Memory B cell (primary cell): ENCODE measurements at regions not wholly inside any gene's neighbourhood (a gene's known extent, or its start where the extent isn't known, plus 50 kb on each side); places are given as distances from the start of the nearest gene placed in this dataset.

Experiments used
- ATAC-seq: fragments of 150-1000 bp; cut with Tn5 transposase; 2 replicates; pipeline ENCODE4 v1.10.0; 2021; ENCODE audit warnings: low read depth, mild to moderate bottlenecking, moderate library complexity
- DNase-seq, 2 donors: peaks; one replicate each; pipeline ENCODE4 v3.0.0; 2022; ENCODE audit warnings: low spot score in 2 of 2
- H3K27ac Mint-ChIP-seq: one replicate; pipeline ENCODE4 v1.8.0; 2022; ENCODE audit warnings: mild to moderate bottlenecking, moderate library complexity, mixed read lengths
- H3K27me3 Mint-ChIP-seq: one replicate; pipeline ENCODE4 v1.8.0; 2022; ENCODE audit warnings: mixed read lengths
- H3K36me3 Mint-ChIP-seq: one replicate; pipeline ENCODE4 v1.8.0; 2022; ENCODE audit warnings: mild to moderate bottlenecking, mixed read lengths
- H3K4me1 Mint-ChIP-seq: one replicate; pipeline ENCODE4 v1.8.0; 2022; ENCODE audit warnings: mixed read lengths
- H3K4me3 Mint-ChIP-seq: one replicate; pipeline ENCODE4 v1.8.0; 2022; ENCODE audit warnings: mild to moderate bottlenecking, moderate library complexity, mixed read lengths
- H3K9me3 Mint-ChIP-seq: one replicate; pipeline ENCODE4 v1.8.0; 2022; ENCODE audit warnings: mixed read lengths

DNA sequence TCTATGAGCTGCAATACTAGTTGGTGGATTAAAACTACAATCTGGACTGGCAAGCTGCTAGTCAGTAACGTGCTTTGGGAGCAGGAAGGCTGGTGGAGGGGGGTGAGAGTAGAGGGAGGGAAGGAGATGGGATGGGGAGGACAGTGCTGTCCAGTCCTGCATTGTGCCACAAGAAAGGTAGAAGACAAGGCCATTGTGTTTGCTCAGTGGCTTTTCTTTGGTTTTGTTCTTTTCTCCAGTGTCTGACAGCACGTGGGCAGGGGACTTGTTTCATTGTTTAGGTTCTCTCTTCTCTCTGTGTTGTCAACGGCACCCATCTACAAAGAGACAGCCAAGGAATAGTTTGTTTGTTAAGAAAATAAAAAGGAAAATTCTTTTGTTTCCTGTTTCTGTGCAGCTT lies 362.8 kb upstream of the PLXNA2 start:
- no peaks in the 10 kb centered on the region for H3K36me3 Mint-ChIP-seq
- H3K4me3 Mint-ChIP-seq: no peak overlapping the region
- peaks cover 2% of the 10 kb centered on the region for H3K4me1 Mint-ChIP-seq
- DNase-seq (no peak), ATAC-seq (no peak)
- H3K9me3 Mint-ChIP-seq: no peaks in the 10 kb centered on the region
- no peak overlapping the region for H3K27ac Mint-ChIP-seq
- H3K27me3 Mint-ChIP-seq: peaks cover 6% of the 10 kb centered on the region

DNA sequence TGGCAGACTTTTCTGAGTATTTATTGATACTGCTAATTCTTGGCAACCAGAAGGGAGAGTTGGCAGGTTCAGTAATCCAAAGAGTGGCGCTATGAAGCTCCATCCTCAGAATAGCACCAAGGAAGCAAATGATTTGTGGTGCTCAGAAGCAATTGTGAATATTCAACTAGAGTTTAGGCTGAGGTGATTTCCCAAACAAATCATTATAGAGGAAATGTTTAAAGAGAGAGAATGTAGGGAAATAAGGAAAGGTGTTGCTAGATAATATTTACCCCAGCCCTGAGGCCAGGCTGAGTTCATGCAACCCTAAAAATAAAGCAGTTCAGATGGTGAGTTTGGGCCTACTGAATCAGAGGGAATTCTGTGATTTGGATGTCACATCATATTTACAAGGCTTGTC lies 363.4 kb upstream of the PLXNA2 start:
- Mint-ChIP-seq H3K4me3 (no peak overlapping the region), H3K9me3 (no peaks in the 10 kb centered on the region), H3K27ac (no peak overlapping the region), H3K4me1 (peaks cover 2% of the 10 kb centered on the region), H3K27me3 (peaks cover 6% of the 10 kb centered on the region), H3K36me3 (no peaks in the 10 kb centered on the region)
- DNase-seq: no peak
- ATAC-seq: no peak

DNA sequence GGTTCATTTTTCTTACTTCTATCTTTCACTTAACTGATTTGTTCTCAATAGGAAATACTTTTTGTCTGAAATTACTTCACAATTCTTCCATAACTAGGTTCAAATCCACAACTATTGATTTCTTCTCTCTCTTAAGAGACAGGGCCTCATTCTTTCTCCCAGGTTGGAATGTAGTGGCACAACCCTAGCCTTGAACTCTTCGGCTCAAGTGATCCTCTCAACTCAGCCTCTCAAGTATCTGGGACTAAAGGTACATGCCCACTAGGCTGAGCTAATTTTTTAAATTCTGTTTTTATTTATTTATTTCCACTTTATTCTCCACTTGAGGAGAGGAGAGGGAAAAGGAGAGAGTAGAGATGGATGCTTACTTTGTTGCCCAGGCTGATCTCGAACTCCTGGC lies 370.4 kb upstream of the PLXNA2 start:
- Mint-ChIP-seq H3K4me3 (no peak overlapping the region), H3K27ac (no peak overlapping the region), H3K4me1 (no peaks in the 10 kb centered on the region), H3K36me3 (no peaks in the 10 kb centered on the region), H3K9me3 (peaks cover 9% of the 10 kb centered on the region), H3K27me3 (peaks cover 3% of the 10 kb centered on the region)
- DNase-seq: no peak
- ATAC-seq: no peak

DNA sequence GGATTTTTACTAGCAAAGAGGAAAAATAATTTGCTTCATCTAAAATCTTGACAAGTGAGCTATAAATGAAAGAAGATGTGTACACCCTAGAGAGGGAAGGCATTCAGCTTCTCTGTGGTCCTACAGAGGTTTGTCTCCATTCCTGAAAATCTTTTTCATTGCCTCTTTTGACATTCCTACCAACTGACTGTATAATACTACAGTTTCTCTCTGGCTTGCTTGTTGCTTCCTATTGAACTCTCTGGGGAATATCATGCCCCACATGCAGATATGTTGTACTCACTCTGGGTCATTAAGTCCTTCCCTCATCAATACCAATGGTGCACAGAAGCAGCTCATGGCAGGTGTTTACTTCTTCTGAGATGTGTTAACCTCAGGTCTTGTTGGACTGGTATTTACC lies 371.2 kb upstream of the PLXNA2 start:
- Mint-ChIP-seq H3K27ac (no peak overlapping the region), H3K4me3 (no peak overlapping the region), H3K36me3 (no peaks in the 10 kb centered on the region), H3K4me1 (no peaks in the 10 kb centered on the region), H3K27me3 (peaks cover 3% of the 10 kb centered on the region), H3K9me3 (peaks cover 10% of the 10 kb centered on the region)
- no peak for ATAC-seq
- no peak for DNase-seq

DNA sequence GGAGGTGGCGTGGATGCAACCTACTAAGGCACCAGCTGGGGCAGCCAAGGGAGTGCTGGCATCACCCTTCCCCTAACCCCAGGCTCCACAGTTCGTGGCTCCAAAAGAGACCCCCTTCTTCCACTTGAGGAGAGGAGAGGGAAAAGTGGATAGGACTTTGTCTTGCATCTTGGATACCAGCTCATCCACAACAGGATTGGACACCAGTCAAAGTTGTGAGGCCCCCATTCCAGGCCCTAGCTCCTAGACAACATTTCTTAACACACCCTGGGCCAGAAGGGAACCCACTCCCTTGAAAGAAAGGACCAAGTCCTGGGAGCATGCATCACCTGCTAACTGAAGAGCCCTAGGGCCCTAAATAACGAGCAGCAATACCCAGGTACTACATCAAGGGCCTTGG lies 372.6 kb upstream of the PLXNA2 start:
- ATAC-seq (no peak), DNase-seq (no peak)
- H3K27me3 Mint-ChIP-seq: peaks cover 3% of the 10 kb centered on the region
- H3K4me3 Mint-ChIP-seq: no peak overlapping the region
- no peaks in the 10 kb centered on the region for H3K36me3 Mint-ChIP-seq
- no peak overlapping the region for H3K27ac Mint-ChIP-seq
- H3K9me3 Mint-ChIP-seq: peaks cover 12% of the 10 kb centered on the region
- H3K4me1 Mint-ChIP-seq: no peaks in the 10 kb centered on the region

DNA sequence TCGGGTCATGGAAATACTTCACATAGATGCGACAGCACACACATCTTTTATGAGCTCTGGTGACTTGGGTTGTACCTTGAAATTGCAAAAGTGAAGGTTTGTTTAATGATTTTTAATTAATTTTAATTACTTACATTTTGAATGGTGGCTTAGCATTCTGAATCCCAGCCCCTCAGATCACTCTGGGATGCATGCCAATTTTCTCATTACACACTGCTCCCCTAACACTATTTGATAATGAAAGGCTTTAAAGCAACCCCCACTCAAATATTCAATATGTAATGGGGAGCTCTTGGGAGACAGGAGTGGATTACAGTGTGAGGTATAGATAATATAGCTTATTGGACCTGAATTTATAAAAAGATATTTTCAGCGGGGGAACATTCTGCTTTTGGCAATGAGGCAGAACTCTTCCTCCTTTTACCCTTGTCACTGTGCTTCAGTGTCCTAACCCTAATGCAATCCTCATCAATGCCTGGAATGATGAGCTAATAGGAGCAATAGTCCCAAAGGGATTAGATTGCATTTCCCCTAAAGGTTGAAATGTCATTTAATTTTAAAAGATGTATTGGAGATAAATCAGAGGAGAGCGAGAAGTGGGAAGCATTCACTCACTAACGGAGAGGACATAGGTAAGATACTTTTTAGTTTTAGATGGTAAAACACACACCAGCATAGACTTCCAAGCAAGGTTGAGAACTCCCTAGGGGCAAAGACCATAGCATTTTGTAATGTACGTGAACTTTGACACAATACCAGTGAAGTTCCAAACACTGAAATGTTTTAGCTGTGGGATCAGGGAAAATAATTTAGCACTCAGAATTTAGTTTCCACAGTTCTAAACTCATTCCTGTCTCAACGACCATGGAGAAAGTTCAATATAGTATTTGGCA lies 384.1 kb upstream of the PLXNA2 start:
- ATAC-seq: no peak
- no peak overlapping the region for H3K4me3 Mint-ChIP-seq
- H3K9me3 Mint-ChIP-seq: peaks cover 4% of the 10 kb centered on the region
- no peaks in the 10 kb centered on the region for H3K4me1 Mint-ChIP-seq
- H3K27ac Mint-ChIP-seq: no peak overlapping the region
- DNase-seq: no peak
- H3K27me3 Mint-ChIP-seq: peaks cover 3% of the 10 kb centered on the region
- no peaks in the 10 kb centered on the region for H3K36me3 Mint-ChIP-seq

DNA sequence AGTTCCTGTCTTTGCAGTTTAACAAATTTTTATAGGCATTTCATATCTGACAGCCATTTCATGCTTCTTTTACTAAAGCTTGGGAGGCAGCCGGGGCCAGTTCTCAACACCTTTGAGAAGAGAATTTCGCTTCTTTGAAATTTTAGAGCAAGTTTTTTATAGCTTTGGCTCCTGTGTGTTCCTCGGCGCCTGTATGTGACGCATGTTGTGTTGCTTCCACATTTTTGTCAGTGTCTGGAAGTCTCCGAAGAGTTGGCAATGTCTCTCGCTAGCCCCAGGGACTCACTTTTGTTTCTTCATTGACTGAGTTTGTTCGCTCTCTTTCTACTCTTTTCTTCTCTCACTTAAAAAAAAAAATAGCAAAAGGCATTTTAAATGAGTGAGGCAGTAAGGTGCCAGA lies 386.9 kb upstream of the PLXNA2 start:
- peaks cover 3% of the 10 kb centered on the region for H3K27me3 Mint-ChIP-seq
- no peaks in the 10 kb centered on the region for H3K9me3 Mint-ChIP-seq
- no peak overlapping the region for H3K4me3 Mint-ChIP-seq
- no peaks in the 10 kb centered on the region for H3K36me3 Mint-ChIP-seq
- H3K27ac Mint-ChIP-seq: no peak overlapping the region
- ATAC-seq: no peak
- no peaks in the 10 kb centered on the region for H3K4me1 Mint-ChIP-seq
- no peak for DNase-seq

DNA sequence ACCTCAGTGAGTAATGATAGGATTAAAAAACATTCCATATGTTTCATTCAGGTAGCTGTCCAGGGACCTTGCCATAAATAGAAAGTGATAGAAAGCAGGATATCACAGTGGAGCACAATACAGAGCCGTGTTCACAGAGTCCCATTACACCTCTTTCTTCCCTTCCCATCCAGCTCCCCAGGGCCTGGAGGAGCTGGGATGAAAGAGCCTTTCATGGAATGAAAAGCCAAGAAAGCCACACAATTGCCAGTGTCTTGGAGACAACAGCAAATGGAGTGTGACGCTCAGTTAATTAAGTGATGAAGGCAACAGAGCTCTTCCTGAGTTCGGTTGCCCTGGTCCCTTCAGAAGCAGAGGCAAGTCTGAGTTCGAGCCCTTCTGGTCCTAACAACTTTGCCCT lies 387.3 kb upstream of the PLXNA2 start:
- DNase-seq (no peak), ATAC-seq (no peak)
- H3K27me3 Mint-ChIP-seq: peaks cover 3% of the 10 kb centered on the region
- H3K9me3 Mint-ChIP-seq: no peaks in the 10 kb centered on the region
- H3K4me1 Mint-ChIP-seq: no peaks in the 10 kb centered on the region
- no peaks in the 10 kb centered on the region for H3K36me3 Mint-ChIP-seq
- no peak overlapping the region for H3K27ac Mint-ChIP-seq
- no peak overlapping the region for H3K4me3 Mint-ChIP-seq

DNA sequence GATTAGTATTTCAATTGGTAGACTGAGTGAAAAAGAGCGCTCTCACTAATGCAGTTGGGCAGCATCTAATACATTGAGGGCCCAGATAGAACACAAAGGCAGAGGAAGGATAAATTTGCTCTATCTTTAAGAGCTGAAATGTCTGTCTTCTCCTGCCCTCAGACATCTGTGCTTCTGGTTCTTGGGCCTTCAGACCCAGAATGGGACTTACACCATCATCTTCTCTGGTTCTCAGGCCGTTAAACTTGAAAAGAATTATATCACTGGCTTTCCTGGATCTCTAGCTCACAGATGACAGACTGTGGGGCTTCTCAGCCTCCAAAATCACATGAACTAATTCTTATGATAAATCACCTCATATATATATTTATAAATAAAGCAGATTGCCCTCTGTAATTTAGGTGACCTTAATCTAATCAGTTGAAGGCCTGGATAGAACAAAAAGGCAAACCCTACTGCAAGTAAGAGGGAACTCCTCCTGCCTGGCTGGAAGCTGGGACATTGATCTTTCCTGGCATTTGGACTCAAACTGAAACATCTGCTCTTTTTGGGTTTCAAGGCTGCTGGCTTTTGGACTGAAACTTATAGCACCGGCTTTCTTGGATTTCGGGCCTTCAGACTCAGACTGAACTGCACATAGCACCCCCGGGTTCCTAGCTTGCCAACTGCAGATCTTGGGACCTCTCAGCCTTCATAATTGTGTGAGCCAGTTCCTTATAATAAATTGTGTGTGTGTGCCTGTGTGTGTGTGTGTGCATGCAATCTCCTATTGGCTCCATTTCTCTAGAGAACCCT lies 390.4 kb upstream of the PLXNA2 start:
- Mint-ChIP-seq H3K36me3 (no peaks in the 10 kb centered on the region), H3K4me3 (no peak overlapping the region), H3K9me3 (no peaks in the 10 kb centered on the region), H3K4me1 (no peaks in the 10 kb centered on the region), H3K27ac (no peak overlapping the region), H3K27me3 (peaks cover 4% of the 10 kb centered on the region)
- DNase-seq (no peak), ATAC-seq (no peak)

DNA sequence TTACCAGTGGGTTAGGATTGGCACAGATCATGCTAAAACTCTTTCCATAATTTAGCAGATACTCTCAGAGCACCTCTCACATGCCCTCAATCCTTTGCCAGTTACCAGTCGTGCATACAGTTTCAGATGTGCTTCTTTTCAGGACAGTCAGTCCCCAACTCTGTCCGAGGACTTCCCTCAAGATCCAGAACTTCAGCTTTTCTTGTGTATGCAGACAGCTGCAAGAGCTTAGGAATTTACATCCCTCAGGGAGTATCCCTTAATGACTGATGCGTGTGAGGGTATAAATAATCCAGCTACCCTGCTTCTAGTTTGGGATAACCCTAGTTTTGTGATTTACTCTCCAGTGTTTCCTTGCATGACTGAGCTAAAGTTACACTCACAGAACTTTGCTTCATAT lies 393.0 kb upstream of the PLXNA2 start:
- DNase-seq: no peak
- H3K27me3 Mint-ChIP-seq: peaks cover 9% of the 10 kb centered on the region

DNA sequence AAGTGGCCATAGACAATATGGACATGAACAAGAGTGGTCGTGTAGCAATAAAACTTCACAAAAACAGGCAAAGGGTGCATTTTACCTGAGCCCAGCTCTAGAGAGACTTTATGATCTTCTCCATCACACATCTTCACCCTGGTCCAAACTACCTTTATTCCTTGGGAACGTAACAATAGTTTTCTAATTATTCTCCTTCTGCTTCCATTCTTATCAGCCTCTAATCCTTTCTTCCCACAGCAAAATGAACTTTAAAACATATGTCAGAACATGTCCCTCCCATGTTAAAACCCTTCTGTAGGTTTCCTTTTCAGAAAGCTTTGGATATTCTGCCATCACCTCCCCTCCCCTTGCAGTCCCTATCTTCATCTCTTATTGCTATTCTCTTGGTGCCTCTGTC lies 395.2 kb upstream of the PLXNA2 start:
- DNase-seq (no peak), ATAC-seq (no peak)
- Mint-ChIP-seq H3K36me3 (no peaks in the 10 kb centered on the region), H3K4me1 (no peaks in the 10 kb centered on the region), H3K9me3 (no peaks in the 10 kb centered on the region), H3K27me3 (peaks cover 9% of the 10 kb centered on the region), H3K4me3 (no peak overlapping the region), H3K27ac (no peak overlapping the region)

More for the DNA sequence above, 393.0 kb upstream of the PLXNA2 start:
- H3K36me3 Mint-ChIP-seq: no peaks in the 10 kb centered on the region
- no peaks in the 10 kb centered on the region for H3K9me3 Mint-ChIP-seq
- no peak for ATAC-seq
- no peak overlapping the region for H3K27ac Mint-ChIP-seq
- H3K4me1 Mint-ChIP-seq: no peaks in the 10 kb centered on the region
- no peak overlapping the region for H3K4me3 Mint-ChIP-seq

DNA sequence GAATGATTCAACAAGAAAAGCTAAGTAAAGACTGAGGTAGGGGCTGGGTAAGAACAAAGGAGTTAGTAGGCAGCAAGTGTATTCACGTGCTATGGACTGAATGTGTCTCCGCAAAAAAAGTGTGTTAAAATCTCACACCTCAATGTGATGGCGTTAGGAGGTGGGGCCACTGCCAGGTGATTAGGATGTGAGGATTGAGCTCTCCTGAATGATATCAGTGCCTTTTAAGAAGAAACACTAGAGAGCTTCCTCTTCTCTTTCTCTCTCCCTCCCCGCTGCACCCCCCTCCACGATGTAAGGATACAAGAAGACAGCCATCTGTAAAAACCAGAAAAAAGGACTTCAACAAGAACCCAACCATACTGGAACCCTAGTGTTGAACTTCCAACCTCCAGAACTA lies 396.1 kb upstream of the PLXNA2 start:
- Mint-ChIP-seq H3K27ac (no peak overlapping the region), H3K4me3 (no peak overlapping the region), H3K27me3 (peaks cover 9% of the 10 kb centered on the region), H3K9me3 (no peaks in the 10 kb centered on the region), H3K36me3 (no peaks in the 10 kb centered on the region), H3K4me1 (no peaks in the 10 kb centered on the region)
- DNase-seq (no peak), ATAC-seq (no peak)

DNA sequence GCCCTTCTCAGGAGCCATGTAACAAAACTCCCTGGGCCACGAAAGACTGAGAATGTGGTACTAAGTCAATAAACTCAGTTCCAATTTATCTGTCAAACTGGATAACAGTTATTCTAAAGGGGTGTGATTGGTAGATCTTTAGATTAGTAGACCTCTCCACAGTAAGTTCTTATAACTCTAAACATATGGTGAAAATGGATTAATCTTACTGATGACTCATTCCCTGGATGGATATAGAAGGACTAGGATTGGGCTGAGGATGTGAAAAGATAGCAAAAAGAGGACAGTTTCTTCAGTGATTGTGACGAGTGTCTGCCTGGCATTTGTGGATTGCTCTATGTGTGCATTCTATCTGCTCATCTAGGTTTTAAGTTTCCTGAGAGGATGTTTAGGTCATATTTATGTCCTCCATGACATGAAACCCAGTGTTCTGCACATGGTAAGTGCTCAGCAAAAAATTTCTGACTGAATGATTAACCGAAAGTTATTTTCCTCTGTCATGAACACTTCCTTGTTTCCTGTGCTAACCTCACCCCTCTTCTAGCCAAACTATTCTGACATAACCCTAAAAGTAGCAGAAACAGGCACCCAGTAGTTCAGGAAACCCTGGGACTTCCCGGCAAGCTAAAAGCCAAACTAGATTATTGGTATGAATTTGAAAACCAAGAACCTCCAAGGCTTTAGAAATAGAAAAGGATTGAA lies 397.5 kb upstream of the PLXNA2 start:
- no peak overlapping the region for H3K27ac Mint-ChIP-seq
- H3K27me3 Mint-ChIP-seq: peaks cover 9% of the 10 kb centered on the region
- H3K9me3 Mint-ChIP-seq: no peaks in the 10 kb centered on the region
- no peaks in the 10 kb centered on the region for H3K4me1 Mint-ChIP-seq
- H3K4me3 Mint-ChIP-seq: no peak overlapping the region
- no peak for ATAC-seq
- DNase-seq: no peak
- H3K36me3 Mint-ChIP-seq: no peaks in the 10 kb centered on the region

DNA sequence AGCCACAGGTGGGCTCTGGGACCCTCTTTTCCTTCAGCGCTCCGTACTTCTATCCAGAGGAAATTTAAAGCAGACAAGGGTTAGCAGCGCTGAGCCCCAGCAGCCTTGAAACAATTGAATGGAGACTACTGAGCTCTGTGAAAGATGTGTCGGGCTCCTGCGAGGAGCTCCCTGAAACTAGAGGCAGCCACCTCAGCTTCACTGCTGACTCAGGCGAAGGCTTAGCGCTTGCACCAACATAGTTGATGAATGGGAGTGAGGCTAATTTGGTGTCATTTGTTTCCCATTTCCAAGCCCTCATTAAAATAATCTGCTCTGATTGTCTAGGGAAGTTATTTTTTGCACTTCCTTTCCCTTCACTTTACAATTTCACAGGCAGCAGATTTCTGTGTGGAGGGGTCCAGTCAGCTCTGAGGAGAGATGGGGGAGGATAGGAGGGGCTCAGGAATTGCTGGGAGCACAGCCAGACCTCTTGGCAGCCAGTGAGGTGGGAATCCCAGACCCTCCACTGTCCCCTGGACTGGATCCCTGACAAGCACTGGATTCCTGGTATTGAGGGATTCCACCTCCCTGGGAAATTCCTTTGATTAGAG lies 398.9 kb upstream of the PLXNA2 start:
- Mint-ChIP-seq H3K4me1 (no peaks in the 10 kb centered on the region), H3K4me3 (no peak overlapping the region), H3K36me3 (peaks cover 1% of the 10 kb centered on the region), H3K9me3 (peaks cover 4% of the 10 kb centered on the region), H3K27ac (no peak overlapping the region), H3K27me3 (peaks cover 9% of the 10 kb centered on the region)
- ATAC-seq (no peak), DNase-seq (no peak)
